PC-9 (cell line): ENCODE measurements at regions not wholly inside any gene's neighbourhood (a gene's known extent, or its start where the extent isn't known, plus 50 kb on each side); places are given as distances from the start of the nearest gene placed in this dataset.

Experiments
- EZH2 ChIP-seq: fragments of 200-600 bp; sonication (generic); IDR thresholded peaks from 2 replicates; pipeline ENCODE4 v1.8.0; 2017; ENCODE audit warnings: antibody characterized with exemption, low read depth
- TF ChIP-seq, protein P1 (sequence below): fragments of 200-600 bp; sonication (generic); conservative IDR thresholded peaks from 2 replicates; pipeline ENCODE4 v1.6.1; 2017; ENCODE audit warnings: mixed run types, antibody characterized with exemption, mild to moderate bottlenecking, moderate library complexity

DNA sequence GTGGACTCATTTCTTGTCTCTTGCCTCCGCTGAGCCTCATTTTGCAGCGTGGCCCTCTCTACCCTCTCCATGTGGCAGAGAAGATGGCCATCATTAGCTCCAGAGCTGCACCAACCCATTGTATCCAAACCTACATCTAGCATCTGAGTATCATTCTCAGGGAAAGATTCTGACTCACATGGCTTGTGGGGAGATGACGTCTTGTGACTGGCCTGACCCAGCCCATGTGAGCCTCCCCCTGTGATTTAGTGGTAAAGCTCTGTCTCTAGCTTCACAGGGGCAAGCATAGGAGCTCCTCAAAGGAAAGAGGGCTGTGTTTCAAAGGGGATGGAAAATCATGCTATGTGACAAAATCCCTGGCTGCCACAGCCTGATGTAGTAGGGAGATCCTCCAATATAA lies 87.4 kb upstream of the RBMS1 start:
- TF ChIP-seq, protein P1, sequence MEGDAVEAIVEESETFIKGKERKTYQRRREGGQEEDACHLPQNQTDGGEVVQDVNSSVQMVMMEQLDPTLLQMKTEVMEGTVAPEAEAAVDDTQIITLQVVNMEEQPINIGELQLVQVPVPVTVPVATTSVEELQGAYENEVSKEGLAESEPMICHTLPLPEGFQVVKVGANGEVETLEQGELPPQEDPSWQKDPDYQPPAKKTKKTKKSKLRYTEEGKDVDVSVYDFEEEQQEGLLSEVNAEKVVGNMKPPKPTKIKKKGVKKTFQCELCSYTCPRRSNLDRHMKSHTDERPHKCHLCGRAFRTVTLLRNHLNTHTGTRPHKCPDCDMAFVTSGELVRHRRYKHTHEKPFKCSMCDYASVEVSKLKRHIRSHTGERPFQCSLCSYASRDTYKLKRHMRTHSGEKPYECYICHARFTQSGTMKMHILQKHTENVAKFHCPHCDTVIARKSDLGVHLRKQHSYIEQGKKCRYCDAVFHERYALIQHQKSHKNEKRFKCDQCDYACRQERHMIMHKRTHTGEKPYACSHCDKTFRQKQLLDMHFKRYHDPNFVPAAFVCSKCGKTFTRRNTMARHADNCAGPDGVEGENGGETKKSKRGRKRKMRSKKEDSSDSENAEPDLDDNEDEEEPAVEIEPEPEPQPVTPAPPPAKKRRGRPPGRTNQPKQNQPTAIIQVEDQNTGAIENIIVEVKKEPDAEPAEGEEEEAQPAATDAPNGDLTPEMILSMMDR: no peak
- no peak for TF ChIP-seq EZH2
